ENCODE measurements at regions not wholly inside any gene's neighbourhood (a gene's known extent, or its start where the extent isn't known, plus 50 kb on each side); places are given as distances from the start of the nearest gene placed in this dataset.

- no peak for ATAC-seq (replicated peaks)
- Mint-ChIP-seq H3K27ac (no peak overlapping the region), H3K4me1 (no peaks in the 10 kb centered on the region), H3K36me3 (no peaks in the 10 kb centered on the region), H3K4me3 (no peak overlapping the region), H3K9me3 (peaks cover 0 to 4% of the 10 kb centered on the region in 2 donors), H3K27me3 (no peaks in the 10 kb centered on the region)
- no peak for DNase-seq
These were observed 512.6 kb upstream of the ADAMTS9 start for GRCh38 chr3:65200310-65200970.

GRCh38 chr3:65196663-65197062, 508.9 kb upstream of the ADAMTS9 start:
- Mint-ChIP-seq H3K27ac (no peak overlapping the region), H3K9me3 (peaks cover 0 to 7% of the 10 kb centered on the region in 2 donors), H3K36me3 (no peaks in the 10 kb centered on the region), H3K4me3 (no peak overlapping the region), H3K4me1 (no peaks in the 10 kb centered on the region), H3K27me3 (no peaks in the 10 kb centered on the region)
- DNase-seq = no peak
- ATAC-seq (replicated peaks) = no peak

GRCh38 chr3:65195211-65196006, 507.6 kb upstream of the ADAMTS9 start:
- H3K36me3 Mint-ChIP-seq = no peaks in the 10 kb centered on the region
- no peak overlapping the region for H3K4me3 Mint-ChIP-seq
- no peak for ATAC-seq (replicated peaks)
- no peak for DNase-seq
- H3K4me1 Mint-ChIP-seq = no peaks in the 10 kb centered on the region
- no peak overlapping the region for H3K27ac Mint-ChIP-seq
- H3K9me3 Mint-ChIP-seq = peaks cover 0 to 7% of the 10 kb centered on the region in 2 donors
- no peaks in the 10 kb centered on the region for H3K27me3 Mint-ChIP-seq

GRCh38 chr3:65194744-65195143, 506.9 kb upstream of the ADAMTS9 start:
- Mint-ChIP-seq H3K9me3 (peaks cover 0 to 7% of the 10 kb centered on the region in 2 donors), H3K27ac (no peak overlapping the region), H3K36me3 (no peaks in the 10 kb centered on the region), H3K27me3 (no peaks in the 10 kb centered on the region), H3K4me3 (no peak overlapping the region), H3K4me1 (no peaks in the 10 kb centered on the region)
- DNase-seq (no peak), ATAC-seq (replicated peaks) (no peak)

- no peaks in the 10 kb centered on the region for H3K36me3 Mint-ChIP-seq
- H3K4me3 Mint-ChIP-seq = no peak overlapping the region
- H3K4me1 Mint-ChIP-seq = no peaks in the 10 kb centered on the region
- no peak overlapping the region for H3K27ac Mint-ChIP-seq
- ATAC-seq (replicated peaks) (no peak), DNase-seq (no peak)
- no peaks in the 10 kb centered on the region for H3K27me3 Mint-ChIP-seq
- peaks cover 0 to 7% of the 10 kb centered on the region in 2 donors for H3K9me3 Mint-ChIP-seq
These were observed 506.4 kb upstream of the ADAMTS9 start for GRCh38 chr3:65194047-65194714.

- Mint-ChIP-seq H3K9me3 (peaks cover 0 to 7% of the 10 kb centered on the region in 2 donors), H3K4me3 (no peak overlapping the region), H3K4me1 (no peaks in the 10 kb centered on the region), H3K36me3 (no peaks in the 10 kb centered on the region), H3K27me3 (no peaks in the 10 kb centered on the region), H3K27ac (no peak overlapping the region)
- no peak for DNase-seq
- no peak for ATAC-seq (replicated peaks)
These were observed 505.7 kb upstream of the ADAMTS9 start for GRCh38 chr3:65193531-65193930.

GRCh38 chr3:65190111-65190510, 502.3 kb upstream of the ADAMTS9 start:
- H3K27me3 Mint-ChIP-seq = no peaks in the 10 kb centered on the region
- peaks cover 5 to 11% of the 10 kb centered on the region in 2 donors for H3K9me3 Mint-ChIP-seq
- no peak overlapping the region for H3K27ac Mint-ChIP-seq
- no peaks in the 10 kb centered on the region for H3K36me3 Mint-ChIP-seq
- ATAC-seq (replicated peaks) (no peak), DNase-seq (no peak)
- H3K4me3 Mint-ChIP-seq = no peak overlapping the region
- H3K4me1 Mint-ChIP-seq = no peaks in the 10 kb centered on the region

GRCh38 chr3:65186268-65186667, 498.5 kb upstream of the ADAMTS9 start:
- H3K27ac Mint-ChIP-seq = no peak overlapping the region
- H3K27me3 Mint-ChIP-seq = no peaks in the 10 kb centered on the region
- DNase-seq (no peak), ATAC-seq (replicated peaks) (no peak)
- H3K36me3 Mint-ChIP-seq = no peaks in the 10 kb centered on the region
- no peaks in the 10 kb centered on the region for H3K4me1 Mint-ChIP-seq
- peaks cover 7% of the 10 kb centered on the region in 2 donors for H3K9me3 Mint-ChIP-seq
- H3K4me3 Mint-ChIP-seq = no peak overlapping the region

- H3K4me3 Mint-ChIP-seq = no peak overlapping the region
- ATAC-seq (replicated peaks) (no peak), DNase-seq (no peak)
- H3K4me1 Mint-ChIP-seq = no peaks in the 10 kb centered on the region
- no peaks in the 10 kb centered on the region for H3K27me3 Mint-ChIP-seq
- no peak overlapping the region for H3K27ac Mint-ChIP-seq
- no peaks in the 10 kb centered on the region for H3K36me3 Mint-ChIP-seq
- peaks cover 4 to 6% of the 10 kb centered on the region in 2 donors for H3K9me3 Mint-ChIP-seq
These were observed 494.9 kb upstream of the ADAMTS9 start for GRCh38 chr3:65182682-65183081.

- H3K27me3 Mint-ChIP-seq = no peaks in the 10 kb centered on the region
These were observed 494.3 kb upstream of the ADAMTS9 start for GRCh38 chr3:65182085-65182484.

GRCh38 chr3:65181391-65181871, 493.6 kb upstream of the ADAMTS9 start:
- Mint-ChIP-seq H3K36me3 (no peaks in the 10 kb centered on the region), H3K27me3 (no peaks in the 10 kb centered on the region), H3K4me3 (no peak overlapping the region), H3K4me1 (no peaks in the 10 kb centered on the region), H3K27ac (no peak overlapping the region), H3K9me3 (peaks cover 0 to 4% of the 10 kb centered on the region in 2 donors)
- DNase-seq = no peak
- ATAC-seq (replicated peaks) = no peak

More at GRCh38 chr3:65182085-65182484, 494.3 kb upstream of the ADAMTS9 start:
- H3K36me3 Mint-ChIP-seq = no peaks in the 10 kb centered on the region
- H3K4me3 Mint-ChIP-seq = no peak overlapping the region
- no peak for DNase-seq
- no peaks in the 10 kb centered on the region for H3K4me1 Mint-ChIP-seq
- H3K9me3 Mint-ChIP-seq = peaks cover 4 to 6% of the 10 kb centered on the region in 2 donors
- no peak for ATAC-seq (replicated peaks)
- H3K27ac Mint-ChIP-seq = no peak overlapping the region

- DNase-seq (no peak), ATAC-seq (replicated peaks) (no peak)
- Mint-ChIP-seq H3K4me3 (no peak overlapping the region), H3K9me3 (peaks cover 0 to 5% of the 10 kb centered on the region in 2 donors), H3K27me3 (no peaks in the 10 kb centered on the region), H3K36me3 (no peaks in the 10 kb centered on the region), H3K4me1 (no peaks in the 10 kb centered on the region), H3K27ac (no peak overlapping the region)
These were observed 490.9 kb upstream of the ADAMTS9 start for GRCh38 chr3:65178703-65179102.

- Mint-ChIP-seq H3K4me3 (no peak overlapping the region), H3K27me3 (no peaks in the 10 kb centered on the region), H3K4me1 (no peaks in the 10 kb centered on the region), H3K9me3 (peaks cover 0 to 5% of the 10 kb centered on the region in 2 donors), H3K36me3 (no peaks in the 10 kb centered on the region), H3K27ac (no peak overlapping the region)
- ATAC-seq (replicated peaks) (no peak), DNase-seq (no peak)
These were observed 490.2 kb upstream of the ADAMTS9 start for GRCh38 chr3:65177960-65178376.

GRCh38 chr3:65174713-65175112, 486.9 kb upstream of the ADAMTS9 start:
- H3K9me3 Mint-ChIP-seq = peaks cover 5 to 7% of the 10 kb centered on the region in 2 donors
- ATAC-seq (replicated peaks) (no peak), DNase-seq (no peak)
- H3K27me3 Mint-ChIP-seq = no peaks in the 10 kb centered on the region
- H3K4me3 Mint-ChIP-seq = no peak overlapping the region
- no peaks in the 10 kb centered on the region for H3K36me3 Mint-ChIP-seq
- no peak overlapping the region for H3K27ac Mint-ChIP-seq
- H3K4me1 Mint-ChIP-seq = no peaks in the 10 kb centered on the region

Measured in stimulated activated naive B cell treated with anti-CD40 and anti-IgM and Interleukin-4, amounts not matched to agents 10 μg/mL and 1 μg/mL and 100 μg/mL, for 72 hours (primary cell).